IPS-18a (cell line): ENCODE measurements at regions not wholly inside any gene's neighbourhood (a gene's known extent, or its start where the extent isn't known, plus 50 kb on each side); places are given as distances from the start of the nearest gene placed in this dataset.

ENCODE experiments used
- H3K27ac ChIP-seq: one replicate; pipeline ENCODE4 v1.5.1; 2013; ENCODE audit warnings: low read length
- H3K27me3 ChIP-seq: one replicate; pipeline ENCODE4 v1.6.1; 2013; ENCODE audit warnings: mild to moderate bottlenecking, low read length; ENCODE audit not compliant: control insufficient read depth, insufficient read depth
- H3K36me3 ChIP-seq: one replicate; pipeline ENCODE4 v1.6.1; 2013; ENCODE audit warnings: low read depth, low read length; ENCODE audit not compliant: control insufficient read depth
- H3K4me1 ChIP-seq: one replicate; pipeline ENCODE4 v1.6.1; 2013; ENCODE audit warnings: low read depth, low read length; ENCODE audit not compliant: control insufficient read depth
- H3K4me3 ChIP-seq: one replicate; pipeline ENCODE4 v1.5.1; 2013; ENCODE audit warnings: low read length
- H3K9ac ChIP-seq: one replicate; pipeline ENCODE4 v1.6.1; 2013; ENCODE audit warnings: mild to moderate bottlenecking, low read length, moderate library complexity
- H3K9me3 ChIP-seq: one replicate; pipeline ENCODE4 v1.6.1; 2013; ENCODE audit warnings: low read depth, low read length; ENCODE audit not compliant: control insufficient read depth

GRCh38 chr5:68534131-68534940 is 318.8 kb downstream of the PIK3R1 start:
- Histone ChIP-seq H3K27me3 (no peaks in the 10 kb centered on the region), H3K9ac (no peak overlapping the region), H3K9me3 (no peaks in the 10 kb centered on the region), H3K27ac (no peak overlapping the region), H3K4me3 (no peak overlapping the region), H3K4me1 (peaks cover 25% of the 10 kb centered on the region), H3K36me3 (no peaks in the 10 kb centered on the region)

- H3K27ac ChIP-seq: no peak overlapping the region
- H3K4me3 ChIP-seq: no peak overlapping the region
- no peaks in the 10 kb centered on the region for H3K27me3 ChIP-seq
- H3K9me3 ChIP-seq: no peaks in the 10 kb centered on the region
- H3K9ac ChIP-seq: no peak overlapping the region
- H3K36me3 ChIP-seq: no peaks in the 10 kb centered on the region
- H3K4me1 ChIP-seq: peaks cover 25% of the 10 kb centered on the region
Measured at GRCh38 chr5:68534956-68535520, 319.5 kb downstream of the PIK3R1 start.

- Histone ChIP-seq H3K9me3 (no peaks in the 10 kb centered on the region), H3K27me3 (no peaks in the 10 kb centered on the region), H3K27ac (no peak overlapping the region), H3K4me3 (no peak overlapping the region), H3K36me3 (no peaks in the 10 kb centered on the region), H3K4me1 (peaks cover 26% of the 10 kb centered on the region), H3K9ac (no peak overlapping the region)
Measured at GRCh38 chr5:68538814-68539420, 323.4 kb downstream of the PIK3R1 start.

- Histone ChIP-seq H3K27me3 (no peaks in the 10 kb centered on the region), H3K27ac (no peak overlapping the region), H3K9ac (no peak overlapping the region), H3K4me1 (peaks cover 10% of the 10 kb centered on the region), H3K9me3 (no peaks in the 10 kb centered on the region), H3K4me3 (no peak overlapping the region), H3K36me3 (no peaks in the 10 kb centered on the region)
Measured at GRCh38 chr5:68540798-68541590, 325.4 kb downstream of the PIK3R1 start.

- no peaks in the 10 kb centered on the region for H3K27me3 ChIP-seq
- no peaks in the 10 kb centered on the region for H3K36me3 ChIP-seq
- H3K9ac ChIP-seq: no peak overlapping the region
- no peaks in the 10 kb centered on the region for H3K9me3 ChIP-seq
- H3K4me1 ChIP-seq: peaks cover 10% of the 10 kb centered on the region
- no peak overlapping the region for H3K27ac ChIP-seq
- H3K4me3 ChIP-seq: no peak overlapping the region
Measured at GRCh38 chr5:68542207-68542606, 326.7 kb downstream of the PIK3R1 start.

- Histone ChIP-seq H3K27me3 (no peaks in the 10 kb centered on the region), H3K9ac (no peak overlapping the region), H3K4me1 (peaks cover 10% of the 10 kb centered on the region), H3K36me3 (no peaks in the 10 kb centered on the region), H3K27ac (no peak overlapping the region), H3K4me3 (no peak overlapping the region), H3K9me3 (no peaks in the 10 kb centered on the region)
Measured at GRCh38 chr5:68543212-68543611, 327.7 kb downstream of the PIK3R1 start.

GRCh38 chr5:68544091-68544647 is 328.6 kb downstream of the PIK3R1 start:
- no peaks in the 10 kb centered on the region for H3K36me3 ChIP-seq

GRCh38 chr5:68544648-68545552 is 329.3 kb downstream of the PIK3R1 start:
- H3K9ac ChIP-seq: no peak overlapping the region
- no peaks in the 10 kb centered on the region for H3K36me3 ChIP-seq
- no peak overlapping the region for H3K27ac ChIP-seq
- H3K4me1 ChIP-seq: peaks cover 10% of the 10 kb centered on the region
- H3K4me3 ChIP-seq: no peak overlapping the region
- no peaks in the 10 kb centered on the region for H3K9me3 ChIP-seq
- no peaks in the 10 kb centered on the region for H3K27me3 ChIP-seq

More at GRCh38 chr5:68544091-68544647, 328.6 kb downstream of the PIK3R1 start:
- H3K4me3 ChIP-seq: no peak overlapping the region
- H3K4me1 ChIP-seq: peaks cover 10% of the 10 kb centered on the region
- no peak overlapping the region for H3K27ac ChIP-seq
- no peaks in the 10 kb centered on the region for H3K9me3 ChIP-seq
- no peaks in the 10 kb centered on the region for H3K27me3 ChIP-seq
- no peak overlapping the region for H3K9ac ChIP-seq

- H3K36me3 ChIP-seq: no peaks in the 10 kb centered on the region
- no peak overlapping the region for H3K4me3 ChIP-seq
- no peaks in the 10 kb centered on the region for H3K27me3 ChIP-seq
- no peak overlapping the region for H3K27ac ChIP-seq
- no peak overlapping the region for H3K9ac ChIP-seq
- peaks cover 4% of the 10 kb centered on the region for H3K4me1 ChIP-seq
- no peaks in the 10 kb centered on the region for H3K9me3 ChIP-seq
Measured at GRCh38 chr5:68545636-68546295, 330.2 kb downstream of the PIK3R1 start.

- H3K27ac ChIP-seq: no peak overlapping the region
- H3K27me3 ChIP-seq: no peaks in the 10 kb centered on the region
- no peak overlapping the region for H3K4me3 ChIP-seq
- no peaks in the 10 kb centered on the region for H3K9me3 ChIP-seq
- H3K4me1 ChIP-seq: no peaks in the 10 kb centered on the region
- no peaks in the 10 kb centered on the region for H3K36me3 ChIP-seq
- no peak overlapping the region for H3K9ac ChIP-seq
Measured at GRCh38 chr5:68547056-68547455, 331.5 kb downstream of the PIK3R1 start.
